ENCODE measurements at regions not wholly inside any gene's neighbourhood (a gene's known extent, or its start where the extent isn't known, plus 50 kb on each side); places are given as distances from the start of the nearest gene placed in this dataset.

DNA sequence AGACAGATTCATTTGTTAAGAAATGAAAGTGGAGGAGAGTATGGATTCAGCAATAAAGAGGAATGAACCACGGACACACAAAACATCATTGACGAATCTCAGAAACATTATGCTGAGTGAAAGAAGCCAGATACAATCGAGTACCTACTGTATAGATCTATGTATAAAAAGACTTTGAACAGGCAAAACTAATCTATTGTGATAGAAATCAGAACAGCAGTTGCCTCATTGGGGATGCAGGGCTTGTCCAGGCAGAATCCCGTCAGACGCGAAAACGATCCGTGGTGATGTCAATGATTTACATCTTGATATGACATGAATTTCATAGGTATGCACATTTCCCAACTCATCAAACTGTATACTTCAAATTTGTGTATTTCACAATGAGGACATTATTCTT, 265.2 kb downstream of the CBLN4 start:
- TF ChIP-seq, protein P1, sequence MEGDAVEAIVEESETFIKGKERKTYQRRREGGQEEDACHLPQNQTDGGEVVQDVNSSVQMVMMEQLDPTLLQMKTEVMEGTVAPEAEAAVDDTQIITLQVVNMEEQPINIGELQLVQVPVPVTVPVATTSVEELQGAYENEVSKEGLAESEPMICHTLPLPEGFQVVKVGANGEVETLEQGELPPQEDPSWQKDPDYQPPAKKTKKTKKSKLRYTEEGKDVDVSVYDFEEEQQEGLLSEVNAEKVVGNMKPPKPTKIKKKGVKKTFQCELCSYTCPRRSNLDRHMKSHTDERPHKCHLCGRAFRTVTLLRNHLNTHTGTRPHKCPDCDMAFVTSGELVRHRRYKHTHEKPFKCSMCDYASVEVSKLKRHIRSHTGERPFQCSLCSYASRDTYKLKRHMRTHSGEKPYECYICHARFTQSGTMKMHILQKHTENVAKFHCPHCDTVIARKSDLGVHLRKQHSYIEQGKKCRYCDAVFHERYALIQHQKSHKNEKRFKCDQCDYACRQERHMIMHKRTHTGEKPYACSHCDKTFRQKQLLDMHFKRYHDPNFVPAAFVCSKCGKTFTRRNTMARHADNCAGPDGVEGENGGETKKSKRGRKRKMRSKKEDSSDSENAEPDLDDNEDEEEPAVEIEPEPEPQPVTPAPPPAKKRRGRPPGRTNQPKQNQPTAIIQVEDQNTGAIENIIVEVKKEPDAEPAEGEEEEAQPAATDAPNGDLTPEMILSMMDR (IDR thresholded peaks at IDR 0.05), result no peak
- TF ChIP-seq POLR2A (IDR thresholded peaks at IDR 0.05), result no peak
